ENCODE measurements at regions not wholly inside any gene's neighbourhood (a gene's known extent, or its start where the extent isn't known, plus 50 kb on each side); places are given as distances from the start of the nearest gene placed in this dataset.

- no peak for DNase-seq (ENCODE audit: low read depth)
- no peak overlapping the region for H3K4me3 ChIP-seq (ENCODE audit: control insufficient read depth, low read depth, low read length)
- no peak for TF ChIP-seq CTCF (IDR thresholded peaks at IDR 0.05; ENCODE audit: control insufficient read depth, insufficient read depth, low read depth, low read length, missing control alignments)
Measured at GRCh38 chr5:4005335-4005734, 409.7 kb downstream of the IRX1 start.

GRCh38 chr5:4007001-4007400 lies 411.4 kb downstream of the IRX1 start:
- no peak for DNase-seq (ENCODE audit: low read depth)
- no peak overlapping the region for H3K4me3 ChIP-seq (ENCODE audit: control insufficient read depth, low read depth, low read length)
- no peak for TF ChIP-seq CTCF (IDR thresholded peaks at IDR 0.05; ENCODE audit: control insufficient read depth, insufficient read depth, low read depth, low read length, missing control alignments)

GRCh38 chr5:4011943-4012342 lies 416.3 kb downstream of the IRX1 start:
- H3K4me3 ChIP-seq (ENCODE audit: control insufficient read depth, low read depth, low read length) = no peak overlapping the region
- TF ChIP-seq CTCF (IDR thresholded peaks at IDR 0.05; ENCODE audit: control insufficient read depth, insufficient read depth, low read depth, low read length, missing control alignments) = no peak
- DNase-seq (ENCODE audit: low read depth) = no peak

GRCh38 chr5:4013106-4013898 lies 417.7 kb downstream of the IRX1 start:
- DNase-seq (ENCODE audit: low read depth) = no peak
- no peak overlapping the region for H3K4me3 ChIP-seq (ENCODE audit: control insufficient read depth, low read depth, low read length)
- TF ChIP-seq CTCF (IDR thresholded peaks at IDR 0.05; ENCODE audit: control insufficient read depth, insufficient read depth, low read depth, low read length, missing control alignments) = no peak

DNA sequence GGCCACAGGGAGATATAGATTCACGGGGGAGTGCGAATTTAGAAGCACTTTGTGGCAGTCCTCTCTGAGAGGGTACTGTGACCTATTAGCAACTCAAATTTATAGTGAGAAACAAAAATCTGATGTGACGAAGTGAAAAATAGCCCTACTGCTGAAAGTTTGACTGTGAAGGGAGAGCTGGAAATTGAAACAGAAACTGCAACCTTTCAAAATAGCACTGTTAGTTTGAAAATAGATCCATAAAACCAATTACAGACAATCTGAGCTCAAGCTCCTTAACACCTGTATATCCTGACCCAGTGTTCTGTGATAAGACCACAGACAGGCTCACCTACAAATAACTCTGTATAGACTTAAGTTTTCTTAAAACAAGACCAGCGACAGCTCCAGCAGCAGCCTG lies 420.1 kb downstream of the IRX1 start:
- no peak for DNase-seq (ENCODE audit: low read depth)
- no peak for TF ChIP-seq CTCF (IDR thresholded peaks at IDR 0.05; ENCODE audit: control insufficient read depth, insufficient read depth, low read depth, low read length, missing control alignments)
- no peak overlapping the region for H3K4me3 ChIP-seq (ENCODE audit: control insufficient read depth, low read depth, low read length)

GRCh38 chr5:4017076-4017803 lies 421.6 kb downstream of the IRX1 start:
- TF ChIP-seq CTCF (IDR thresholded peaks at IDR 0.05; ENCODE audit: control insufficient read depth, insufficient read depth, low read depth, low read length, missing control alignments) = no peak
- no peak for DNase-seq (ENCODE audit: low read depth)
- no peak overlapping the region for H3K4me3 ChIP-seq (ENCODE audit: control insufficient read depth, low read depth, low read length)

Data from AG09309 (cell line).